IMR-90 (cell line): ENCODE measurements at regions not wholly inside any gene's neighbourhood (a gene's known extent, or its start where the extent isn't known, plus 50 kb on each side); places are given as distances from the start of the nearest gene placed in this dataset.

Experiments used
- ATAC-seq: fragments of 200-7000 bp; cut with Tn5 transposase; 2 replicates; pipeline ENCODE4 v1.9.1; 2020; ENCODE audit warnings: low read depth, mild to moderate bottlenecking, moderate library complexity
- BruUV-seq: library from RNA; stranded (reverse); fragments of 400-500 nt; replicated peaks from 2 replicates; lab custom pipeline; 2021; lab: Mats Ljungman, UMichigan
- CTCF ChIA-PET: fragments of 300-600 bp; formaldehyde crosslinking; extraction: SDS; loops from one replicate; lab custom pipeline; 2021; ENCODE audit warnings: antibody characterized with exemption; lab: Yijun Ruan, JAX
- POLR2A ChIA-PET: fragments of 300-600 bp; sonication (Branson Sonifier 250); formaldehyde crosslinking; loops from one replicate; lab custom pipeline; 2022; ENCODE audit warnings: antibody characterized with exemption; ENCODE audit not compliant: unreplicated experiment; lab: Charles Lee
- DNase-seq: peaks from one replicate; pipeline ENCODE4 v3.0.0; 2013
- H2AFZ ChIP-seq: replicated peaks from 2 replicates; pipeline ENCODE3; 2013; ENCODE audit warnings: low read length, mild to moderate bottlenecking; ENCODE audit not compliant: poor library complexity
- H2AK5ac ChIP-seq: 2 replicates; pipeline ENCODE4 v1.6.1; 2013; ENCODE audit warnings: low read depth, low read length, inconsistent platforms
- H2AK9ac ChIP-seq: replicated peaks from 2 replicates; pipeline ENCODE3; 2013; ENCODE audit warnings: mild to moderate bottlenecking, low read depth, low read length, moderate library complexity; ENCODE audit not compliant: poor library complexity
- H2BK120ac ChIP-seq: 2 replicates; pipeline ENCODE4 v1.6.1; 2013; ENCODE audit warnings: low read depth, low read length, inconsistent platforms
- H2BK15ac ChIP-seq: 3 replicates; pipeline ENCODE4 v1.6.1; 2013; ENCODE audit warnings: low read depth, low read length, inconsistent platforms
- H2BK20ac ChIP-seq: 2 replicates; pipeline ENCODE4 v1.6.1; 2013; ENCODE audit warnings: low read depth, mild to moderate bottlenecking, inconsistent platforms, low read length, moderate library complexity
- H2BK5ac ChIP-seq: 2 replicates; pipeline ENCODE4 v1.6.1; 2013; ENCODE audit warnings: mild to moderate bottlenecking, low read depth, low read length, inconsistent platforms; ENCODE audit not compliant: poor library complexity, severe bottlenecking
- H3K14ac ChIP-seq: replicated peaks from 2 replicates; pipeline ENCODE4 v1.6.1; 2013; ENCODE audit warnings: low read depth, low read length, inconsistent platforms
- H3K18ac ChIP-seq: 2 replicates; pipeline ENCODE4 v1.6.1; 2013; ENCODE audit warnings: low read depth, low read length, control low read depth
- H3K23ac ChIP-seq: 2 replicates; pipeline ENCODE4 v1.6.1; 2013; ENCODE audit warnings: low read depth, low read length, inconsistent platforms
- H3K27ac ChIP-seq: 2 replicates; pipeline ENCODE4 v1.5.1; 2013; ENCODE audit warnings: mild to moderate bottlenecking, control low read depth, low read length; ENCODE audit not compliant: insufficient read depth
- H3K27me3 ChIP-seq: 2 replicates; pipeline ENCODE4 v1.6.1; 2013; ENCODE audit warnings: low read length; ENCODE audit not compliant: control insufficient read depth, insufficient read depth
- H3K36me3 ChIP-seq: 2 replicates; pipeline ENCODE4 v1.6.1; 2013; ENCODE audit warnings: low read length, mixed read lengths; ENCODE audit not compliant: control insufficient read depth, insufficient read depth
- H3K4ac ChIP-seq: 2 replicates; pipeline ENCODE4 v1.6.1; 2013; ENCODE audit warnings: low read depth, low read length, inconsistent platforms
- H3K4me1 ChIP-seq: 2 replicates; pipeline ENCODE4 v1.6.1; 2013; ENCODE audit warnings: low read length, mixed read lengths; ENCODE audit not compliant: control insufficient read depth, insufficient read depth
- H3K4me2 ChIP-seq: 2 replicates; pipeline ENCODE4 v1.6.1; 2013; ENCODE audit warnings: low read depth, mild to moderate bottlenecking, control low read depth, low read length, moderate library complexity
- H3K4me3 ChIP-seq: 2 replicates; pipeline ENCODE4 v1.5.1; 2013; ENCODE audit warnings: low read depth, mild to moderate bottlenecking, control low read depth, low read length, moderate library complexity; ENCODE audit not compliant: insufficient read depth
- H3K56ac ChIP-seq: 2 replicates; pipeline ENCODE4 v1.6.1; 2013; ENCODE audit warnings: low read length, inconsistent platforms; ENCODE audit not compliant: insufficient read depth; ENCODE audit errors: extremely low read depth
- H3K79me1 ChIP-seq, 2 experiments: 2 replicates each; pipeline ENCODE4 v1.6.1; 2013; ENCODE audit warnings: low read length in 2 of 2, inconsistent platforms in 1 of 2, low read depth in 1 of 2
- H3K9ac ChIP-seq: 2 replicates; pipeline ENCODE4 v1.6.1; 2013; ENCODE audit warnings: low read depth, low read length, control low read depth
- H3K9me1 ChIP-seq: 2 replicates; pipeline ENCODE4 v1.6.1; 2013; ENCODE audit warnings: low read length, inconsistent platforms; ENCODE audit not compliant: insufficient read depth
- H3K9me3 ChIP-seq: 2 replicates; pipeline ENCODE4 v1.6.1; 2013; ENCODE audit warnings: low read length; ENCODE audit not compliant: control insufficient read depth, insufficient read depth
- H4K20me1 ChIP-seq: 2 replicates; pipeline ENCODE4 v1.6.1; 2013; ENCODE audit warnings: low read length, inconsistent platforms; ENCODE audit not compliant: insufficient read depth
- H4K5ac ChIP-seq: 2 replicates; pipeline ENCODE4 v1.6.1; 2013; ENCODE audit warnings: mild to moderate bottlenecking, low read depth, low read length, control low read depth
- H4K8ac ChIP-seq, 2 experiments: 2 replicates each; pipeline ENCODE4 v1.6.1; 2013; ENCODE audit warnings: low read depth in 2 of 2, low read length in 2 of 2, control low read depth in 1 of 2, inconsistent platforms in 1 of 2
- H4K91ac ChIP-seq: 2 replicates; pipeline ENCODE4 v1.6.1; 2013; ENCODE audit warnings: low read depth, low read length, inconsistent platforms; ENCODE audit not compliant: insufficient read depth
- MAFK ChIP-seq: IDR thresholded peaks from 2 replicates; pipeline ENCODE4 v1.6.1; 2012; ENCODE audit warnings: low read depth, low read length, improper control_type of control experiment
- MAZ ChIP-seq: IDR thresholded peaks from 2 replicates; pipeline ENCODE4 v1.6.1; 2012; ENCODE audit warnings: low read depth, mild to moderate bottlenecking, low read length, improper control_type of control experiment, moderate library complexity, borderline replicate concordance
- WGBS, 2 experiments: methylation state at CpG; one replicate each; pipeline versions ENCODE4 v1.1.5 to v1.1.7; 2013; ENCODE audit warnings: missing lambda C conversion rate in 2 of 2; ENCODE audit not compliant: insufficient read length in 1 of 2; ENCODE audit errors: extremely low coverage in 2 of 2; 5-methylcytosine and 5-hydroxymethylcytosine counted together
- dilution Hi-C: fragments of 300-500 bp; cut with HindIII; formaldehyde crosslinking; loops from one replicate; pipeline ENCODE4 v1.14.3; 2018; ENCODE audit warnings: low sequenced_read_pairs; ENCODE audit not compliant: unreplicated experiment
- in situ Hi-C: fragments of 300-500 bp; cut with MboI; formaldehyde crosslinking; loops from 3 replicates; pipeline ENCODE4 v1.14.3; 2019; ENCODE audit warnings: low sequenced_read_pairs, inconsistent platforms, mixed read lengths
- intact Hi-C: fragments of 100-400 bp; cut with micrococcal nuclease; formaldehyde crosslinking; loops from 2 replicates; pipeline ENCODE4 v1.10.0; 2022

GRCh38 chr5:74991522-74991921 lies 60.8 kb downstream of the GCNT4 start:
- ChIA-PET CTCF (no interaction called here), POLR2A (no interaction called here)
- no peaks in the 10 kb centered on the region for H3K4me1 ChIP-seq
- DNase-seq (no peak), ATAC-seq (no peak)
- no peak overlapping the region for H4K91ac ChIP-seq
- in situ Hi-C loops = no loop called here
- no peak overlapping the region for H4K5ac ChIP-seq
- H3K4me3 ChIP-seq = no peak overlapping the region
- no peaks in the 10 kb centered on the region for H3K36me3 ChIP-seq
- H3K27ac ChIP-seq = no peak overlapping the region
- no peaks in the 10 kb centered on the region for H4K20me1 ChIP-seq
- H3K4ac ChIP-seq = no peak overlapping the region
- H2AFZ ChIP-seq = no peak overlapping the region
- H2AK9ac ChIP-seq = no peak overlapping the region
- no TSS peak for BruUV-seq
- no peak overlapping the region for H2BK15ac ChIP-seq
- no peak overlapping the region for H3K4me2 ChIP-seq
- no peak overlapping the region for H3K18ac ChIP-seq
- H3K9me3 ChIP-seq = no peaks in the 10 kb centered on the region
- intact Hi-C loops = no loop called here
- H3K14ac ChIP-seq = no peak overlapping the region
- H2AK5ac ChIP-seq = no peak overlapping the region
- H3K9me1 ChIP-seq = no peaks in the 10 kb centered on the region
- no CpG with 5 or more reads among the region's 2 CpGs for WGBS, 2 experiments
- H2BK120ac ChIP-seq = no peak overlapping the region
- TF ChIP-seq MAZ = no peak
- TF ChIP-seq MAFK = peak; percentile 48
- dilution Hi-C loops = no loop called here
- no peak overlapping the region for H3K56ac ChIP-seq
- no peak overlapping the region for H3K23ac ChIP-seq
- H4K8ac ChIP-seq = no peak overlapping the region
- no peaks in the 10 kb centered on the region for H3K79me1 ChIP-seq
- H2BK20ac ChIP-seq = no peak overlapping the region
- no peak overlapping the region for H3K9ac ChIP-seq
- peaks cover 7% of the 10 kb centered on the region; the same call in 1 of the 2 replicates for H3K27me3 ChIP-seq
- H2BK5ac ChIP-seq = no peak overlapping the region
